ENCODE measurements at regions not wholly inside any gene's neighbourhood (a gene's known extent, or its start where the extent isn't known, plus 50 kb on each side); places are given as distances from the start of the nearest gene placed in this dataset.

DNA sequence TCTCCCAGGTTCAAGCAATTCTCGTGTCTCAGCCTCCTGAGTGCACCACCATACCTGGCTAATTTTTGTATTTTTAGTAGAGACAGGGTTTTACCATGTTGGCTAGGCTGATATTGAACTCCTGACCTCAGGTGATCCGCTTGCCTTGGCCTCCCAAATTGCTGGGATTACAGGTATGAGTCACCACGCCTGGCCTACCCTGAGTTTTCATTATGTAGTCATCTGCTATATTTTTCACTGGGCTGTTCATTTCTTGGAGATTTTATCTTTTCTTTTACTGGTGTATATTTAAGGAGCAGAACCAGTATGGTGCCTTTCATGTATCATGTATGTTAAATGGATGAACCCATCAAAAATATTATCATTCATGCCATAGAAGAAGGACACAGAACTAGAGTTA lies 377.0 kb upstream of the ACTBL2 start:
- TF ChIP-seq, protein P1, sequence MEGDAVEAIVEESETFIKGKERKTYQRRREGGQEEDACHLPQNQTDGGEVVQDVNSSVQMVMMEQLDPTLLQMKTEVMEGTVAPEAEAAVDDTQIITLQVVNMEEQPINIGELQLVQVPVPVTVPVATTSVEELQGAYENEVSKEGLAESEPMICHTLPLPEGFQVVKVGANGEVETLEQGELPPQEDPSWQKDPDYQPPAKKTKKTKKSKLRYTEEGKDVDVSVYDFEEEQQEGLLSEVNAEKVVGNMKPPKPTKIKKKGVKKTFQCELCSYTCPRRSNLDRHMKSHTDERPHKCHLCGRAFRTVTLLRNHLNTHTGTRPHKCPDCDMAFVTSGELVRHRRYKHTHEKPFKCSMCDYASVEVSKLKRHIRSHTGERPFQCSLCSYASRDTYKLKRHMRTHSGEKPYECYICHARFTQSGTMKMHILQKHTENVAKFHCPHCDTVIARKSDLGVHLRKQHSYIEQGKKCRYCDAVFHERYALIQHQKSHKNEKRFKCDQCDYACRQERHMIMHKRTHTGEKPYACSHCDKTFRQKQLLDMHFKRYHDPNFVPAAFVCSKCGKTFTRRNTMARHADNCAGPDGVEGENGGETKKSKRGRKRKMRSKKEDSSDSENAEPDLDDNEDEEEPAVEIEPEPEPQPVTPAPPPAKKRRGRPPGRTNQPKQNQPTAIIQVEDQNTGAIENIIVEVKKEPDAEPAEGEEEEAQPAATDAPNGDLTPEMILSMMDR (IDR thresholded peaks at IDR 0.05): no peak
- no peak for TF ChIP-seq POLR2A (IDR thresholded peaks at IDR 0.05)
- no peak for TF ChIP-seq EP300 (IDR thresholded peaks at IDR 0.05)

Measured in ovary (tissue), 3 donors.